ENCODE measurements at regions not wholly inside any gene's neighbourhood (a gene's known extent, or its start where the extent isn't known, plus 50 kb on each side); places are given as distances from the start of the nearest gene placed in this dataset.

- no peak for DNase-seq
Measured at GRCh38 chr13:27014406-27015359, 156.9 kb downstream of the USP12 start.

DNA sequence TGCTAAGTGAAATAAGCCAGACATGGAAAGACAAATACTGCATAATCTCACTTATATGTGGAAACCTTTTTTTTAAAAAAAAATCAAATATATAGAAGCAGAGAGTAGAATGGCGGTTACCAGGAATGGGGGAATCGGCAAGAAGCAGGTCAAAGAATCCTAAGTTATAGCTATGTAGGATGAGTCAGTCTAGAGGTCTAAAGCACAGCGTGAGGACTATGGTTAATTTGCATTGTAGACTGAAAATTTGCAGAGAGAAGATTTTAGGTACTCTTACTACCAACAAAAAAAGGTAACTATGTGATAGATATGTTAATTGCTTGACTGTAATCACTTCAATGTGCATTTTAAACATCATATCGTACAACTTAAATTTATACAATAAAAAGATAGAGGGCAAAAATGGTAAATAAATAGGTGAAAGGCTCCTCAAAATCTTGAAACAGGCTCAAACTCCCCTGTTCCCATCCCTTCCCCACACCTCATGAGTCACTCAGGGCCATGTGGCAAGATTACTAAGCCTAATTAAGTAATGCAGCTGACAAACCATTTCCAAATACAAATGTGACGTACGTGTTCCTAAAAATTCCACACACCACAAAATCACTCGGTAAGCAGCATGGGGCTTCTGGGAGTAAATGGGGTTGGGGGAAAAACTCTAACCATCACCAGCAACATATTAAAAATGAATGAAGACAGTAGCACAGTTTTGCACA, 159.0 kb downstream of the USP12 start:
- DNase-seq, result peak in 11 of 56 donors; percentile 12 to 57 (median 33)

- no peak for DNase-seq
Measured at GRCh38 chr13:27011661-27012060, 159.9 kb downstream of the USP12 start.

DNA sequence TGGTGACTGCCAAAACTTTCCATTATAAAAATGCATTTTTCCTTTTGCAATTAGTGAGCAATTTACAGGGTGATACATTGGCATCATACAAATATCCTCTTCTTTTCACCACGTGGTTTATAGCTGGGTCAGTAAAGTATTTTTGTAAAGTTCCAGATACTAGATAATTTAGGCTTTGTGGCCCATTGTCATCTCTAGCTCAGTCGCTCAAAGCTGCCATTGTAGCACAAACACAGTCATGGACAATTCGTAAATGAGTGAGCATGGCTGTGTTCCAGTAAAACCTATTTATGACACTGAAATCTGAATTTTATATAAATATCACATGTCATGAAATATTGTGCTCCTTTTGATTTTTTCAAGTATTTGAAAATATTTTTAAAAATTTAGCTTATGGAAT, 162.9 kb downstream of the USP12 start:
- DNase-seq, result no peak

DNA sequence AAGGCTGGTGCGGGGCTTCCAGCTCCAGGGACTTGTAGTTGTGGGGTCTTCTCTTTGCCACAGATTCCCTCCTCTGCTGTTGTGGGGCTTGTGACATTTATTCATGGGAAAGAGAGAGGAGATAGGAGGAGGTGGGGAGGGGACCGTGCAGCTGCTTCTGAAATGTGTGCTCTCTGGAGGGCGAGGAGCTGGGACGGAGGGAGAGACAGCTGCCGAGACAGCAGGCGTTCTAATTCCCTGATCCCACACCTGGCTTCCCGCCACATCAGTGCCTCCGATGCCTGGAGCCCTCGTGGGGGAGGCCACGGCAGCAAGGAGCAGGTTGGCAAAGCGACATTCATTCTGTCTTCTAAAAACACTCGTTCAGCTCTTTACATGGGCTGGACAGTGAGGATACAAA, 164.4 kb downstream of the USP12 start:
- peak in 18 of 56 donors; percentile 6 to 62 (median 42) for DNase-seq

DNA sequence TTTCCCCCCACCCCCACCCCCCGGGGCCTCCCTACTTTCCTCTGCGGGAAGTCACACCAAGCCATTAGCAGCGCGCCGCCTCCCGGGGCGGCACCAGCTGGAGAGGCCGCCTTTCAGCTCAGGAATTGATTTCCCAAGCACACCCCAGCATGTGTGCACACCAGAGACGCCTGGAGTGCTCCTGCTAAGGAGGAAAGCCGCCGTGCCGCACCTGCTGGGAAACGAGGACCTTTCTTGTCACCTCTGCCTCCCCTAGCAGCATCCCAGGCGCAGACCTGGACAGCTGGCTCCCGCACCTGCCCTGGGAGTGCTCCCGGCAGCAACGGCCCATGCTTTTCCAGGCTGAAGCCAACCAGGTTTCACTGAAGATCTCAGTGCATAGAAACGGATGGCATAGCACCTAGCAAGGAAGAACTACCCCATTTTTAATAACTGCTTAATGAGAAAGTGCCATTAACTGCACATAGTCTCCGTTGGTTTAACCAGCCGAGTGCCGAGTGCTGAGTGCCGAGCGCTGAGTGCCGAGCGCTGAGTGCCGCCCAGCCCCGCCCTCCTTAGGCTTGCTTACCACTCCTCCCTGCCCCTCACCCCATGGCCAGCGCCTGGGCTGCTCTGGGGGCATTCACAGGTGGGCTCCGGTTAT, 165.0 kb downstream of the USP12 start:
- DNase-seq, result peak in 46 of 56 donors; percentile 19 to 78 (median 49)

DNA sequence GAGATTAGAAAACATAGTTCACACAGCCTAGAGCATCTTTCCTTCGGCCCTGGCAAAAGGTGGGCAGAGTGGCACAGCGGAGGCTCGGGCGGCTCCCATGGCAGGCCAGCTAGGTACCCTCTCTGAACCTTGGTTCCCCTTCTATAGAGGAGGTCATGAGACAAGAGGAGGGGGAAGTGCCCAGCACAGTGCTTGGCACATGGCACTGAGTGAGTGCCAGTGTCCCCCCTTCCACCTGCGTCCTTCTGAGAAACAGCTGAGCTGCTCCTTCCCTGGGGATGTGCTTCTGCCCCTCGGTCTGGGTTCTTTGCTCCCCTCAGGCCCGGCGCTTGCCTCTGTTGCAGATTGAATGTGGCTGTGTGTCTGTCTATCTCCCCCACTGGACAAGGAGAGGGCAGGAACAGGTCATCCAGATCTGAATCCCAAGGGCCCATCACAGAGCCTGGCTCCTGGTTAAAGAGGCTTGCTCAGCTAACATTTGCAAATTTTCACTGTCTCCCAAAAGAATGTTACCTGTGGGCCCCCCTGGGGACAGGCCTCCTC, 165.6 kb downstream of the USP12 start:
- DNase-seq, result no peak

DNA sequence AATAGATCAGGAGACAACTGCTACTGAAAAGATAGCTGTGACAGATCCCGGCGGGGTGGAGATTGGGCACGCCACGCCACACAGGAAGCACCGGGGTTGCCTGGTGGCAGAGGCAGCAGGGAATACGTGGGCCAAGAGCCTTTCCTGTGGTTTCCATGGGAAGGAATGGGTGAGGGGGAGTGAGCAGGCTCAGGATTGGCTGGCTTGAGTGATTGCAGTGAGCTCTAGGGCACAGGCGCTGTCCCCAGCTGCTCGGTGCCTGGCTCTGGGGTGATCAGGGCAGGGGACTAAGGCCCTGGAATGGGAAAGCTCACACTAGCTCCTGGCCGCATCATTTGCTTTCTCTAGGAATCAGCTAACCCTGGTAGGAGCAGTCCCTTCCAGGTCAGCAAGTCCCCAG, 166.1 kb downstream of the USP12 start:
- DNase-seq, result peak in 49 of 56 donors; percentile 13 to 79 (median 53)

DNA sequence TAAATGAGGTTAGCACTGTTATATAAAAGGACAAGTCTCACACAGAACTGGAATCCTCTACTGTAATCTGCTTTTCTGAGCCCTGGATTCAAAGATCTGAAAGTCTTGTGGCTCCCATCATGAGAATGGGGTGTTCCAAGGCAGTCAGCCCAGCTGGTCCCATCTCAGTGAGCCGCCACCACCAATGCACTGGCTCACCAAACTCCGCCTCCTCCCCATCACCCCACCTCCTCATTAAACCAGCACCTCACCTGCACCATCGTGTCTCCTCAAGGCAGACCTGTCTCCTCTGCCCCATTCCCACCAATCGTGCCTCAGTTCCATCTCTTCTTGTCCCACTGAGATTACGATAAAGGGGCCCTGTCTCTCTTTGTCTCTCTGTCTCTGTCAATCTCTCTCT, 166.7 kb downstream of the USP12 start:
- DNase-seq, result peak in 2 of 56 donors; percentile 9 to 18

DNA sequence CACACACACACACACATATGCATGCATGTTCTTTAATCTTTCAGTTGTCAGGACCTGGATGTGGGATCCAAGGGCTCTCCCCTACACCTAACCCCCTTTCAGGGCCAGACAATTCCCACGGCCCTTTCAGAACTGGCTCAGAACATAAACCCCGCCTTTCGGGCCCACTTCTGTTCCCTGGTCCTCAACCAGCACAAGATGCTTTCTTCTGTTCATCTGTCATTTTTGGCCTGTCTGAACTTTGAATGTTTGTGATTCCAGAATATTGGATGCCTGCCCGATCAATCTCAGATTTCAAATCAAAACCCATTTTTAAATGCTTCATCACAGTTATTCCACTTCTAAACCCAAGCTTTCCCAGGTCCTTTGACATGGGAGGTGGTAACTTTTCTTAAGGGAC, 167.3 kb downstream of the USP12 start:
- DNase-seq, result no peak

GRCh38 chr13:27001705-27002104, 169.9 kb downstream of the USP12 start:
- no peak for DNase-seq

DNA sequence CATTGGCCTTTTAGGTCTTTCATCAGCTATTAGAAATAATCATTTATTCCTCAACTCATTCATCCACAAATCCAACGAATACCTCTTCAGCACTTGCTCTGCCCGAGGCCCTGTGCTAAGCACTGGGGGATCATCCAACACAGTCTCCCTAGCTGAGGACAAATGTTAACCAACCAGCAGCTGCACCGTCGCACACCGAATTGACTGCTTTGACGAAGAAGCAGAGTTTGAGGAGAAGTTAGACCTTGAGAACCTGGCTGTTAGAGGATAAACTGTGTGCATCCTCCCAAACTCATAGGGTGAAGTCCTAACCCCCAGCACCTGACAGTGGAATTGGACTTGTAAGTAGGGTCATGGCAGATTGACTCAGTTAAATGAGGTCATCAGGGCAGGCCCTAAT, 170.9 kb downstream of the USP12 start:
- DNase-seq, result no peak

DNA sequence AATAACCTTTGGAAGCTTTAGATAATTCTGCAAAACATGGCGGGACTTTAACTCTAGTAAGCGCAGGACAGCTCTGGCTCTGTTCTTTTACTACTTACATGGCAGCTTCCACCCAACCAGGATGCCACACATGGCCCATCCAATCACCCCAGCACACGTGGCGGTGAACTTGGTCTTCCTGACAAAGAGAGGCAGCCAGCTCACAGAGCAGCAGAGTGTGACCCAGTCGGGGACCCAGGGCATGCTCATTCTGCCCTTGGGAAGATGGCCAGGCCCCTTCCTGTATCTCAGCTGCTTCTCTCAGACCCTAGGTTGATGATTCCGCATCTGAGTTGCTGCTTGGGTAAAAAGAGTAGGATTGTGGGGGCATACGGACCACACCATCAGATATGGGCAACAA, 172.1 kb downstream of the USP12 start:
- no peak for DNase-seq

GRCh38 chr13:26998292-26998691, 173.3 kb downstream of the USP12 start:
- no peak for DNase-seq

GRCh38 chr13:26996965-26997752, 174.5 kb downstream of the USP12 start:
- DNase-seq, result no peak

DNA sequence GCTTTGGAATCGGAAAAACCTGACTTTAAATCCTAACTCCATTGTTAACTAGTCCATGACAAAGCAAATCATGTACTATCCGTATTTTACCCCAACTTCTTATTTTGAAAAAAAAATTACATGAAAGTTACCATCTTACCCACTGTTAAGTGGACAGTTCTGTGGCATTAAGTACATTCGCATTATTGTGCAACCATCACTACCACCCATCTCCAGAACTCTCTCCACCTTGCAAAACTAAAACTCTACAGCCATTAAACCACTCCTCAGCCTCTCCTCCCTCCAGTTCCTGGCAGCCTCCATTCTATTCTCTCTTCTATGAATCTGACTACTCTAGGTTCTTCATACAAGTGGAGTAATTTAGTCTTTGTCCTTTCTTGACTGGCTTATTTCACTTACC, 176.5 kb downstream of the USP12 start:
- DNase-seq, result no peak

GRCh38 chr13:26993780-26994179, 177.8 kb downstream of the USP12 start:
- DNase-seq, result no peak

- no peak for DNase-seq
Measured at GRCh38 chr13:26992951-26993719, 178.5 kb downstream of the USP12 start.

DNA sequence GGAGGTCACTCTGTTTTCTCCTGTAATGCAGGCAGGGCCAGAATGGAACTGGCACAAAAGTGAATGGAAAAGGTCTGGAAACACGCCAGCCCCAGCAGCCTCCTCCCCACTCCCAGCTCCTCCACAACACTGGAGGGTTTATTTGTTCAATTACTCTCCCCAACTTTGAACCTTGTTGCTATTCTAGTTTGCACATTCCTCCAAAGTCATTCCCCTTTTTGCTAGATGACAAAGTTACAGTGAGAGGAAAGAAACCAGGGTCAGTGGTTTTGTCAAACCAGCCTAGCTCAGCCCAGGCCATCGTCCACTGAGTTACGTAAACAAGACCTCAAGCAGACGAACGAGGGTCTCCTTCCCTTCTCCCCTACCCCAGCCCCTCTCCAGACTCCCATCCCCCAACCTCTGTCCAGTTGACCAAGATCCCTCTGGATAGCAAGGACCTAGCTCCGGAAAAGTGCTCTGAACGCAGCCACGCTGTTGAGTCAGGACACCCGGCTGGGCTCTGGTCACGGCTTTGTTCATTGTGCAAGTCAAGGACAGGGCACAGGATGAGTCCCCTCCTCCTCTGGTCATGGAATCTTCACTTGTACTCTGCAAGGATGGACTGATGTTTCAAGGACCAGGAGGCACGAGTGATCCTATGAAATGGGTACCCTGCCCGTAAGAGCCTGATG, 180.0 kb downstream of the USP12 start:
- peak in 51 of 56 donors; percentile 11 to 81 (median 51) for DNase-seq

Data from nucleus accumbens (tissue), 56 donors.